Fibroblast of lung (primary cell): ENCODE measurements at regions not wholly inside any gene's neighbourhood (a gene's known extent, or its start where the extent isn't known, plus 50 kb on each side); places are given as distances from the start of the nearest gene placed in this dataset.

Source experiments
- EZH2 ChIP-seq: IDR thresholded peaks from 2 replicates; pipeline ENCODE4 v1.5.1; 2012; ENCODE audit warnings: low read length, control low read depth, mild to moderate bottlenecking; ENCODE audit errors: missing control alignments
- TF ChIP-seq, protein P1 (sequence below), 2 donors: IDR thresholded peaks in 1 of 2; conservative IDR thresholded peaks in 1 of 2; 1 replicate in 1 of 2; 2 replicates in 1 of 2; pipeline ENCODE4 v1.5.1; 2011 to 2012; ENCODE audit warnings: low read length in 2 of 2, control low read depth in 1 of 2, inconsistent platforms in 1 of 2, low read depth in 1 of 2, mild to moderate bottlenecking in 1 of 2

DNA sequence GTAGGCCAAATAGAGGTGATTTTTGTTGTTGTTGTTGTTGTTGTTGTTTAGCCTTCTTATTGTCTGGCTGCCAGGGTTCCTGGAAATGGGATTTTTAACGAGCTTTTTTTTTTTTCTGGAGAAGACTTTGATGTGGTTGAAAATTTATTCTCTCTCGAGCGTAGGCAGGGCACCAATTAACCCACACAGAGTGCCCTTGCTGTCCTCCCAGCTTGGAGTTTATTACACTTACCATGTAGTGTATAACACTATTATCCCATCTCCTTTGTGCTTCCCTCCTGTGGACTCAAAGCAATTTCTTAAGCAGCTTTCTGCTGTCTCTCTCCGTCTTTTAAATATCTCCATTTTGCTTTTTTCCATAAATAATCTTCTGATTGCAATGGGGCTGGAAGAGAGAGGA lies 57.4 kb downstream of the OR2K2 start:
- TF ChIP-seq, protein P1, sequence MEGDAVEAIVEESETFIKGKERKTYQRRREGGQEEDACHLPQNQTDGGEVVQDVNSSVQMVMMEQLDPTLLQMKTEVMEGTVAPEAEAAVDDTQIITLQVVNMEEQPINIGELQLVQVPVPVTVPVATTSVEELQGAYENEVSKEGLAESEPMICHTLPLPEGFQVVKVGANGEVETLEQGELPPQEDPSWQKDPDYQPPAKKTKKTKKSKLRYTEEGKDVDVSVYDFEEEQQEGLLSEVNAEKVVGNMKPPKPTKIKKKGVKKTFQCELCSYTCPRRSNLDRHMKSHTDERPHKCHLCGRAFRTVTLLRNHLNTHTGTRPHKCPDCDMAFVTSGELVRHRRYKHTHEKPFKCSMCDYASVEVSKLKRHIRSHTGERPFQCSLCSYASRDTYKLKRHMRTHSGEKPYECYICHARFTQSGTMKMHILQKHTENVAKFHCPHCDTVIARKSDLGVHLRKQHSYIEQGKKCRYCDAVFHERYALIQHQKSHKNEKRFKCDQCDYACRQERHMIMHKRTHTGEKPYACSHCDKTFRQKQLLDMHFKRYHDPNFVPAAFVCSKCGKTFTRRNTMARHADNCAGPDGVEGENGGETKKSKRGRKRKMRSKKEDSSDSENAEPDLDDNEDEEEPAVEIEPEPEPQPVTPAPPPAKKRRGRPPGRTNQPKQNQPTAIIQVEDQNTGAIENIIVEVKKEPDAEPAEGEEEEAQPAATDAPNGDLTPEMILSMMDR (conservative IDR thresholded peaks at IDR 0.05 in 1 of 2, IDR thresholded peaks at IDR 0.05 in 1 of 2; ENCODE audit: low read depth in 1 of 2, low read length in 2 of 2), result no peak
- no peak for TF ChIP-seq EZH2
